Calu3 (cell line): ENCODE measurements at regions not wholly inside any gene's neighbourhood (a gene's known extent, or its start where the extent isn't known, plus 50 kb on each side); places are given as distances from the start of the nearest gene placed in this dataset.

Experiments
- BruUV-seq: library from RNA; stranded (reverse); fragments of 400-500 nt; replicated peaks from 2 replicates; lab custom pipeline; 2021; lab: Mats Ljungman, UMichigan
- CTCF ChIA-PET: fragments of 300-600 bp; sonication (Branson Sonifier 250); formaldehyde crosslinking; loops from one replicate; lab custom pipeline; 2022; ENCODE audit warnings: antibody characterized with exemption; lab: Charles Lee
- DNase-seq: peaks from one replicate; pipeline ENCODE4 v3.0.0; 2022
- H3K27ac Mint-ChIP-seq: one replicate; pipeline ENCODE4 v1.8.0; 2022; ENCODE audit warnings: mixed read lengths; ENCODE audit not compliant: unreplicated experiment
- H3K27me3 Mint-ChIP-seq: one replicate; pipeline ENCODE4 v1.8.0; 2022; ENCODE audit warnings: mixed read lengths; ENCODE audit not compliant: unreplicated experiment
- H3K36me3 Mint-ChIP-seq: one replicate; pipeline ENCODE4 v1.8.0; 2022; ENCODE audit warnings: mild to moderate bottlenecking, moderate library complexity, mixed read lengths; ENCODE audit not compliant: insufficient read depth, unreplicated experiment
- H3K4me1 Mint-ChIP-seq: one replicate; pipeline ENCODE4 v1.8.0; 2022; ENCODE audit warnings: mild to moderate bottlenecking, low read depth, mixed read lengths; ENCODE audit not compliant: unreplicated experiment
- H3K4me3 Mint-ChIP-seq: one replicate; pipeline ENCODE4 v1.8.0; 2022; ENCODE audit warnings: mild to moderate bottlenecking, low read depth, moderate library complexity, mixed read lengths; ENCODE audit not compliant: unreplicated experiment
- H3K9me3 Mint-ChIP-seq: one replicate; pipeline ENCODE4 v1.8.0; 2022; ENCODE audit warnings: low read depth, mixed read lengths; ENCODE audit not compliant: unreplicated experiment
- CTCF ChIP-seq: fragments of 200-600 bp; IDR thresholded peaks from one replicate; pipeline ENCODE4 v1.8.0; 2022; ENCODE audit warnings: antibody characterized with exemption; ENCODE audit not compliant: unreplicated experiment
- intact Hi-C: fragments of 100-400 bp; cut with micrococcal nuclease; formaldehyde crosslinking; loops from one replicate; pipeline ENCODE4 v1.10.0; 2022; ENCODE audit not compliant: unreplicated experiment

- Mint-ChIP-seq H3K27me3 (no peaks in the 10 kb centered on the region), H3K36me3 (no peaks in the 10 kb centered on the region), H3K9me3 (no peaks in the 10 kb centered on the region), H3K4me1 (peaks cover 9% of the 10 kb centered on the region), H3K27ac (no peak overlapping the region), H3K4me3 (no peak overlapping the region)
- CTCF ChIA-PET: no interaction called here
- intact Hi-C loops: no loop called here
- no TSS peak for BruUV-seq
- TF ChIP-seq CTCF: no peak
- DNase-seq: no peak
Measured at GRCh38 chr11:15707194-15707593, 592.5 kb downstream of the INSC start.

- CTCF ChIA-PET: no interaction called here
- H3K4me3 Mint-ChIP-seq: no peak overlapping the region
- H3K36me3 Mint-ChIP-seq: no peaks in the 10 kb centered on the region
- H3K27me3 Mint-ChIP-seq: no peaks in the 10 kb centered on the region
- H3K9me3 Mint-ChIP-seq: no peaks in the 10 kb centered on the region
- BruUV-seq: no TSS peak
- intact Hi-C loops: no loop called here
- no peak for TF ChIP-seq CTCF
- H3K27ac Mint-ChIP-seq: no peak overlapping the region
- DNase-seq: peak; percentile 50
- H3K4me1 Mint-ChIP-seq: peaks cover 9% of the 10 kb centered on the region
Measured at GRCh38 chr11:15707971-15708370, 593.2 kb downstream of the INSC start.

- TF ChIP-seq CTCF: no peak
- intact Hi-C loops: no loop called here
- no peak for DNase-seq
- CTCF ChIA-PET: no interaction called here
- H3K27ac Mint-ChIP-seq: no peak overlapping the region
- no peak overlapping the region for H3K4me3 Mint-ChIP-seq
- BruUV-seq: no TSS peak
- no peaks in the 10 kb centered on the region for H3K9me3 Mint-ChIP-seq
- H3K36me3 Mint-ChIP-seq: no peaks in the 10 kb centered on the region
- H3K4me1 Mint-ChIP-seq: peaks cover 9% of the 10 kb centered on the region
- H3K27me3 Mint-ChIP-seq: no peaks in the 10 kb centered on the region
Measured at GRCh38 chr11:15710580-15711275, 596.0 kb downstream of the INSC start.

GRCh38 chr11:15711311-15711710 lies 596.6 kb downstream of the INSC start:
- Mint-ChIP-seq H3K4me1 (peaks cover 9% of the 10 kb centered on the region), H3K9me3 (no peaks in the 10 kb centered on the region), H3K4me3 (no peak overlapping the region), H3K36me3 (no peaks in the 10 kb centered on the region), H3K27ac (no peak overlapping the region), H3K27me3 (no peaks in the 10 kb centered on the region)
- no TSS peak for BruUV-seq
- CTCF ChIA-PET: no interaction called here
- TF ChIP-seq CTCF: no peak
- DNase-seq: no peak
- intact Hi-C loops: no loop called here
